Testis (tissue), 2 donors: ENCODE measurements at regions not wholly inside any gene's neighbourhood (a gene's known extent, or its start where the extent isn't known, plus 50 kb on each side); places are given as distances from the start of the nearest gene placed in this dataset.

Source experiments
- CTCF ChIP-seq, 3 experiments: fragments of 450-650 bp in 2 of 3; fragments of 200-600 bp in 1 of 3; sonication (generic) in 1 of 3; IDR thresholded peaks; one replicate each; pipeline ENCODE4 v1.5.1; 2016 to 2019; ENCODE audit warnings: antibody characterized with exemption in 3 of 3, mild to moderate bottlenecking in 2 of 3, moderate library complexity in 1 of 3
- POLR2A ChIP-seq: fragments of 450-650 bp; IDR thresholded peaks from one replicate; pipeline ENCODE4 v1.6.1; 2017; ENCODE audit warnings: antibody characterized with exemption, mild to moderate bottlenecking, moderate library complexity

- TF ChIP-seq CTCF (IDR thresholded peaks at IDR 0.05) = no peak
- no peak for TF ChIP-seq POLR2A
Measured at GRCh38 chr21:16711757-16712156, 801.1 kb upstream of the CXADR start.
